C4-2B (cell line): ENCODE measurements at regions not wholly inside any gene's neighbourhood (a gene's known extent, or its start where the extent isn't known, plus 50 kb on each side); places are given as distances from the start of the nearest gene placed in this dataset.

Experiments used
- H3K27ac ChIP-seq: fragments of 450-650 bp; 2 replicates; pipeline ENCODE4 v1.5.1; 2017
- CTCF ChIP-seq: fragments of 450-650 bp; conservative IDR thresholded peaks from 2 replicates; pipeline ENCODE4 v1.5.1; 2017; ENCODE audit warnings: mild to moderate bottlenecking
- ZFX ChIP-seq: fragments of 450-650 bp; IDR thresholded peaks from 2 replicates; pipeline ENCODE4 v1.6.1; 2017

GRCh38 chr7:114777288-114777687 is 144.6 kb upstream of the MDFIC start:
- H3K27ac ChIP-seq: no peak overlapping the region
- TF ChIP-seq CTCF (no peak), ZFX (no peak)

- H3K27ac ChIP-seq: no peak overlapping the region
- TF ChIP-seq CTCF: no peak
- TF ChIP-seq ZFX: no peak
Observed at GRCh38 chr7:114783508-114783907, 138.4 kb upstream of the MDFIC start.

- TF ChIP-seq CTCF (no peak), ZFX (no peak)
- no peak overlapping the region for H3K27ac ChIP-seq
Observed at GRCh38 chr7:114784177-114784576, 137.7 kb upstream of the MDFIC start.

GRCh38 chr7:114784746-114785145 is 137.1 kb upstream of the MDFIC start:
- H3K27ac ChIP-seq: no peak overlapping the region
- TF ChIP-seq CTCF: no peak
- TF ChIP-seq ZFX: no peak

GRCh38 chr7:114785496-114785895 is 136.4 kb upstream of the MDFIC start:
- no peak overlapping the region for H3K27ac ChIP-seq
- TF ChIP-seq CTCF (no peak), ZFX (no peak)

GRCh38 chr7:114786455-114786854 is 135.4 kb upstream of the MDFIC start:
- no peak overlapping the region for H3K27ac ChIP-seq
- no peak for TF ChIP-seq ZFX
- TF ChIP-seq CTCF: no peak

- TF ChIP-seq CTCF (no peak), ZFX (no peak)
- no peak overlapping the region for H3K27ac ChIP-seq
Observed at GRCh38 chr7:114787556-114787955, 134.3 kb upstream of the MDFIC start.
